Activated naive CD4-positive, alpha-beta T cell treated with anti-CD3 and anti-CD28 coated beads for 36 hours (primary cell): ENCODE measurements at regions not wholly inside any gene's neighbourhood (a gene's known extent, or its start where the extent isn't known, plus 50 kb on each side); places are given as distances from the start of the nearest gene placed in this dataset.

Experiments used
- CTCF ChIA-PET: fragments of 350-600 bp; sonication (Branson Sonifier 250); formaldehyde crosslinking; loops from one replicate; lab custom pipeline; 2021; ENCODE audit warnings: antibody characterized with exemption; lab: Charles Lee
- DNase-seq: peaks from one replicate; pipeline ENCODE4 v3.0.0-alpha.2; 2020
- H3K27ac Mint-ChIP-seq: one replicate; pipeline ENCODE4 v1.8.0; 2021; ENCODE audit warnings: mild to moderate bottlenecking, mixed read lengths
- H3K27me3 Mint-ChIP-seq: one replicate; pipeline ENCODE4 v1.8.0; 2021; ENCODE audit warnings: low read depth, mixed read lengths
- H3K36me3 Mint-ChIP-seq: one replicate; pipeline ENCODE4 v1.8.0; 2021; ENCODE audit warnings: low read depth, mixed read lengths
- H3K4me1 Mint-ChIP-seq: one replicate; pipeline ENCODE4 v1.8.0; 2021; ENCODE audit warnings: low read depth, mixed read lengths
- H3K4me3 Mint-ChIP-seq: one replicate; pipeline ENCODE4 v1.8.0; 2021; ENCODE audit warnings: mild to moderate bottlenecking, moderate library complexity, mixed read lengths
- H3K9me3 Mint-ChIP-seq: one replicate; pipeline ENCODE4 v1.8.0; 2021; ENCODE audit warnings: mixed read lengths
- intact Hi-C: fragments of 100-400 bp; cut with micrococcal nuclease; formaldehyde crosslinking; loops from one replicate; pipeline ENCODE4 v1.15.1; 2023

- Mint-ChIP-seq H3K27ac (no peak overlapping the region), H3K36me3 (no peaks in the 10 kb centered on the region), H3K27me3 (no peaks in the 10 kb centered on the region), H3K4me1 (no peaks in the 10 kb centered on the region), H3K4me3 (no peak overlapping the region), H3K9me3 (no peaks in the 10 kb centered on the region)
- CTCF ChIA-PET, result no interaction called here
- intact Hi-C loops, result no loop called here
- DNase-seq, result no peak
Measured at GRCh38 chr2:21257621-21258020, 133.9 kb downstream of the TDRD15 start.

GRCh38 chr2:21258082-21258481, 134.3 kb downstream of the TDRD15 start:
- CTCF ChIA-PET, result no interaction called here
- DNase-seq, result no peak
- no peaks in the 10 kb centered on the region for H3K9me3 Mint-ChIP-seq
- no peak overlapping the region for H3K27ac Mint-ChIP-seq
- H3K4me1 Mint-ChIP-seq, result no peaks in the 10 kb centered on the region
- H3K36me3 Mint-ChIP-seq, result no peaks in the 10 kb centered on the region
- no peak overlapping the region for H3K4me3 Mint-ChIP-seq
- intact Hi-C loops, result no loop called here
- H3K27me3 Mint-ChIP-seq, result no peaks in the 10 kb centered on the region

DNA sequence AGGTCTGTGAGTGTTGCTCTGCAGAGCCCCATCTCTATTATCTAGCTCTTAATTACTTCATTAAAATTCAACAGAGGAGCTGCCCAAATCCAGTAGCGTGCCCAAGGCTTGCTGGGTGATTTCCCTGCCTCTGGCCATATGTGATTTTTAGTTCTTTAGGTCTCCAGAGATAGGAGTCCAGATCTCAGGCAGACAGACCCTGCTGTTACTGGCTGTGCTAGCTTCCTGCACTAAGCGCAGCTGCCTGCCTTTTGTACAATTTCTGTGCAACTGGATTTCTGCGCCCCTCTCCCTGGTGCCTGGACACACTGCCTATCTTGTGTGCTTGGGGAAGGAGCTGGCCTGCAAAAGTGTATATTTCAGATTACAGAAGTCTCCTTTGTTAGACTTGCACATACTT, 136.5 kb downstream of the TDRD15 start:
- no peaks in the 10 kb centered on the region for H3K27me3 Mint-ChIP-seq
- H3K27ac Mint-ChIP-seq, result no peak overlapping the region
- H3K9me3 Mint-ChIP-seq, result no peaks in the 10 kb centered on the region
- no peaks in the 10 kb centered on the region for H3K36me3 Mint-ChIP-seq
- no peaks in the 10 kb centered on the region for H3K4me1 Mint-ChIP-seq
- intact Hi-C loops, result no loop called here
- H3K4me3 Mint-ChIP-seq, result no peak overlapping the region
- DNase-seq, result no peak
- CTCF ChIA-PET, result interaction anchor here (0.7 kb wide), 1 partner anchor 11 kb away, joined by 3 read pairs; no protein-coding TSS in a partner anchor

DNA sequence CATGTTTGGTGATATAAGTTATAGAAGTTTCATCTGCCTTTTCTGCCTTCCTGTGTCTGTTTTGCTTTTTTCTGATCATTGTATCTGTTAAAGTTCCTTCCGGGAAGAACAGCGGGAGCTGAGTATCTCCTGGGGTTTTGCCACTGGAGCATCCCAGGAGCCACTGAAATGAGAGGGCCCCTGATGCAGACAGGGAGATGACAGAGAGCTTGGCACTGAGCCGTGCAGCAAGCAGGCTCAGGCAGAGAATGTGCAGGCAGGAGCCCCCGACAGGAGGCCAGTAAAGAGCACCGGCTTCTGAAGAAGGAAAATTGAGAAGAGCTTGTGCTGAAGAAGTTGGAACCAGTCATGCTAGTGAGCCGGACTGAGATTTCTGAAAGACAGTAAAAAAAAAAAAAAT, 137.8 kb downstream of the TDRD15 start:
- CTCF ChIA-PET, result no interaction called here
- H3K27me3 Mint-ChIP-seq, result peaks cover 2% of the 10 kb centered on the region

DNA sequence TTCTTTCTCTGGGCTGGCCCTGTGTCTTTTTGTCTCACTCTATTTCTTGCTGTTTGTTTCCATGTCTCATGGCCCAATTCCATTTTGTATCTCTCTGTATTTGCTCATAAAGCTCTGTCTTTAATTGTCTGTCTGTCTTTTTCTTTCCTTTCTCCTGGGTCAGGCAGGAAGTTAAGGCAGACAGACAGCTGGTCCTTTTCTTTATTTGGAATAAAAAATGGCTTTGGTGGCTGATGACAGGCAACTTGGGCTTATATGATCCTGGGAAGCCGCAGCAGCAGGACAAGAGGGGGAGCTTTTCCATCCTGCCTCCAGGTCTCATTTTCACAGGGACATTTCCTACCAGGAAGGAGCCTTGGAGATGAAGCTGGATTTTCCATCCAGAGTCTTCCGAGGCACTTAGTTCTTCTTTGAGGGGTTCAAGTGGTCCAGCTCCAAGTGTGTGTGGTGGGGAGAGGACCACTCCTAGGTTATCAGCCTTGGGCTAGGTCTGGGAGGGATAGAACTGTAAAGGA, 138.7 kb downstream of the TDRD15 start:
- Mint-ChIP-seq H3K27me3 (peaks cover 2% of the 10 kb centered on the region), H3K4me1 (no peaks in the 10 kb centered on the region), H3K36me3 (no peaks in the 10 kb centered on the region), H3K9me3 (no peaks in the 10 kb centered on the region), H3K27ac (no peak overlapping the region), H3K4me3 (no peak overlapping the region)
- no peak for DNase-seq
- CTCF ChIA-PET, result no interaction called here
- intact Hi-C loops, result no loop called here

More for the DNA sequence above, 137.8 kb downstream of the TDRD15 start:
- no peak overlapping the region for H3K27ac Mint-ChIP-seq
- H3K9me3 Mint-ChIP-seq, result no peaks in the 10 kb centered on the region
- no peak for DNase-seq
- H3K4me3 Mint-ChIP-seq, result no peak overlapping the region
- H3K4me1 Mint-ChIP-seq, result no peaks in the 10 kb centered on the region
- intact Hi-C loops, result no loop called here
- H3K36me3 Mint-ChIP-seq, result no peaks in the 10 kb centered on the region

GRCh38 chr2:21263622-21264021, 139.9 kb downstream of the TDRD15 start:
- CTCF ChIA-PET, result no interaction called here
- H3K4me1 Mint-ChIP-seq, result no peaks in the 10 kb centered on the region
- peaks cover 2% of the 10 kb centered on the region for H3K27me3 Mint-ChIP-seq
- DNase-seq, result no peak
- intact Hi-C loops, result no loop called here
- H3K27ac Mint-ChIP-seq, result no peak overlapping the region
- H3K36me3 Mint-ChIP-seq, result no peaks in the 10 kb centered on the region
- H3K4me3 Mint-ChIP-seq, result no peak overlapping the region
- no peaks in the 10 kb centered on the region for H3K9me3 Mint-ChIP-seq

DNA sequence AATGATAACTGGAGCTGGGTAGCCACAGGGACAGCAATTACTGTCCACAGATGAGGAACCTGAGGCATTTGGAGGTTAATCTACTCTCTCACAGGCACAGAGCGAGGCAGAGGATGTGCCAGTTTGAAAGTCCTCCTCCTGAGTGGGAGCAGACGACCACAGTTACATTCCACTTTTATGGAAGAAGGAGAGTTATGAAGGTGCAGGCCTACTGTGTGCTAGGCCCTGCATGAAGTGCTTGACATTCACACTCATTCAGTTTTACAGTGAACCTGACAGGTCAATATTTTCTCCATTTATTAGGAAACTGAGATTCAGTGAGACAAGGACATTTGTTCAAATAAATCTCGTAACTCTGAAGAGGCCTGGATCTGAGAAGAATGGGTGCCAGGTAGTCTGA, 142.0 kb downstream of the TDRD15 start:
- Mint-ChIP-seq H3K4me3 (no peak overlapping the region), H3K27me3 (peaks cover 6% of the 10 kb centered on the region), H3K36me3 (no peaks in the 10 kb centered on the region), H3K27ac (no peak overlapping the region), H3K4me1 (no peaks in the 10 kb centered on the region), H3K9me3 (no peaks in the 10 kb centered on the region)
- intact Hi-C loops, result no loop called here
- CTCF ChIA-PET, result no interaction called here
- no peak for DNase-seq

- CTCF ChIA-PET, result no interaction called here
- Mint-ChIP-seq H3K27ac (no peak overlapping the region), H3K36me3 (no peaks in the 10 kb centered on the region), H3K4me3 (no peak overlapping the region), H3K27me3 (peaks cover 9% of the 10 kb centered on the region), H3K4me1 (no peaks in the 10 kb centered on the region), H3K9me3 (no peaks in the 10 kb centered on the region)
- no peak for DNase-seq
- intact Hi-C loops, result no loop called here
Measured at GRCh38 chr2:21267232-21267835, 143.6 kb downstream of the TDRD15 start.

DNA sequence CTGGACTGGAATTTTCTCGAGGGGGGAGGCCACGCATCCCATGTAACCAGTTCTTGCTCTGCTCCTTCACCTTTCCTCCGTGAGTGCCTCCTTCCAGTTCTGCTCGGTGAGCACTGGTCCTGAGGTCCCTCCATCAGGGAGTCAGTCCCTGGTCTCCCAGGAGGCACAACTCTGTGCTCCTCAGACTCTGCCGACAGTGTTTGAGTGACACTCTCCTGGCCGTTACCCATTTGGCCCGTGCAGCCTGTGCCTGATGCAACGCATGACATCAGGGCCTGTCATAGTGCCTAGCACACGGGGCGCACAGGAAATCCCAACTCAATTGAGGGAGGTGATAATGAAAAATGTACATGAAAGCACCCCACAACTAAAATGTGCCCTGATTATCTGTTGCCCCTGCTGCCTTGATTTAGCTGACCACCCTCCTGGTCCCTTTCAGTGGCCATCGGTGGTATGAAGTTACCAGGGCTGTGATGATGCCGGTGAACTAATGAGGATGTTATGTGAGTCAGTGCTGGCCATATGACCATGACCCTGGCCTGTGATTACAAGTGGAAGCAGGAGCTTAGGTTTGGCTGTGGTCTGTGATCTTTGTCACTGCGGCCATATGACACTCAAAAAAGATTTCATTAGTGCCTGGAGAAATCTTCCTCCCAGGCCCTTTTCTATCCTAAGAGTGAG, 144.6 kb downstream of the TDRD15 start:
- Mint-ChIP-seq H3K4me1 (no peaks in the 10 kb centered on the region), H3K4me3 (no peak overlapping the region), H3K36me3 (no peaks in the 10 kb centered on the region), H3K27ac (no peak overlapping the region), H3K27me3 (peaks cover 9% of the 10 kb centered on the region), H3K9me3 (no peaks in the 10 kb centered on the region)
- no peak for DNase-seq
- intact Hi-C loops, result no loop called here
- CTCF ChIA-PET, result interaction anchor here (1.7 kb wide), 1 partner anchor 49 kb away, joined by 5 read pairs; no protein-coding TSS in a partner anchor

GRCh38 chr2:21268878-21269224, 145.1 kb downstream of the TDRD15 start:
- intact Hi-C loops, result no loop called here
- H3K27me3 Mint-ChIP-seq, result peaks cover 9% of the 10 kb centered on the region

GRCh38 chr2:21269382-21269781, 145.6 kb downstream of the TDRD15 start:
- intact Hi-C loops, result no loop called here
- DNase-seq, result no peak
- Mint-ChIP-seq H3K36me3 (no peaks in the 10 kb centered on the region), H3K4me3 (no peak overlapping the region), H3K4me1 (no peaks in the 10 kb centered on the region), H3K27ac (no peak overlapping the region), H3K27me3 (peaks cover 9% of the 10 kb centered on the region), H3K9me3 (no peaks in the 10 kb centered on the region)
- CTCF ChIA-PET, result interaction anchor here (1.7 kb wide), 1 partner anchor 48 kb away, joined by 5 read pairs; no protein-coding TSS in a partner anchor

More at GRCh38 chr2:21268878-21269224, 145.1 kb downstream of the TDRD15 start:
- DNase-seq, result no peak
- no peaks in the 10 kb centered on the region for H3K36me3 Mint-ChIP-seq
- H3K4me1 Mint-ChIP-seq, result no peaks in the 10 kb centered on the region
- no peaks in the 10 kb centered on the region for H3K9me3 Mint-ChIP-seq
- CTCF ChIA-PET, result interaction anchor here (1.7 kb wide), 1 partner anchor 49 kb away, joined by 5 read pairs; no protein-coding TSS in a partner anchor
- H3K27ac Mint-ChIP-seq, result no peak overlapping the region
- no peak overlapping the region for H3K4me3 Mint-ChIP-seq

DNA sequence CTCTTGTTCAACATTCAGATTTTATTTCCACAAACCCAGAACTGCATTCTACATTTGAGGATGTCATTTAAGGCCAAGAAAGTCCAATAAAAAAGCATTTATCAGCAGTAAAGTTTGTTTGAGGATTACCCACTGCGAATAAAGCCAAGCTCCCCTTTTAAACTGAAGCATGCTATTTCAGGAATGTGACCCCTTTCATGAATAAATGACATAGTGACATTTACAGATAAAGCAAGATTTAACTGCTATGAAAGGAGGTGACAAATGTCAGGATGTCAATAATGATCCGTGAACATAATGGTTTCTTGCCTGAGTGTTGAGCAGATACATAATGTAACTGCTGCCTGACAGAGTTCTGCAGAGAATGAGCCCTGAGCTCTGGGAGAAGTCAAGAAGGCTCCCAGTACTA, 146.3 kb downstream of the TDRD15 start:
- no peaks in the 10 kb centered on the region for H3K4me1 Mint-ChIP-seq
- peaks cover 9% of the 10 kb centered on the region for H3K27me3 Mint-ChIP-seq
- no peak overlapping the region for H3K27ac Mint-ChIP-seq
- intact Hi-C loops, result no loop called here
- CTCF ChIA-PET, result interaction anchor here (1.7 kb wide), 1 partner anchor 47 kb away, joined by 5 read pairs; no protein-coding TSS in a partner anchor
- H3K4me3 Mint-ChIP-seq, result no peak overlapping the region
- no peaks in the 10 kb centered on the region for H3K9me3 Mint-ChIP-seq
- no peak for DNase-seq
- H3K36me3 Mint-ChIP-seq, result no peaks in the 10 kb centered on the region

GRCh38 chr2:21270708-21271122, 146.9 kb downstream of the TDRD15 start:
- H3K27me3 Mint-ChIP-seq, result peaks cover 7% of the 10 kb centered on the region
- H3K27ac Mint-ChIP-seq, result no peak overlapping the region
- H3K9me3 Mint-ChIP-seq, result no peaks in the 10 kb centered on the region
- DNase-seq, result no peak
- H3K4me1 Mint-ChIP-seq, result no peaks in the 10 kb centered on the region
- H3K4me3 Mint-ChIP-seq, result no peak overlapping the region
- H3K36me3 Mint-ChIP-seq, result no peaks in the 10 kb centered on the region
- CTCF ChIA-PET, result interaction anchor here (0.8 kb wide), 1 partner anchor 10 kb away, joined by 3 read pairs; no protein-coding TSS in a partner anchor
- intact Hi-C loops, result no loop called here
